Esophagus muscularis mucosa (tissue), 4 donors: ENCODE measurements at regions not wholly inside any gene's neighbourhood (a gene's known extent, or its start where the extent isn't known, plus 50 kb on each side); places are given as distances from the start of the nearest gene placed in this dataset.
A peak's percentile ranks its signal among the peaks of the same experiment; 100 is the strongest.

Experiments used
- DNase-seq: peaks from one replicate; pipeline ENCODE4 v3.0.0-alpha.2; 2017; ENCODE audit errors: extremely low spot score
- H3K27ac ChIP-seq, 4 donors: fragments of 200-600 bp; sonication (generic); replicated peaks in 1 of 4; 1 replicate in 3 of 4; 2 replicates in 1 of 4; pipeline ENCODE4 v1.5.1; 2016 to 2019; ENCODE audit warnings: mild to moderate bottlenecking in 1 of 4
- H3K27me3 ChIP-seq, 4 donors: fragments of 200-600 bp; sonication (generic); one replicate each; pipeline versions ENCODE4 v1.5.1 to v1.6.0; 2016 to 2019
- H3K36me3 ChIP-seq, 4 donors: fragments of 200-600 bp; sonication (generic); one replicate each; pipeline ENCODE4 v1.5.1; 2016 to 2019
- H3K4me1 ChIP-seq, 4 donors: fragments of 200-600 bp; sonication (generic); one replicate each; pipeline ENCODE4 v1.5.1; 2016 to 2019
- H3K4me3 ChIP-seq, 4 donors: fragments of 200-600 bp; sonication (generic); 1 replicate in 2 of 4; 2 replicates in 2 of 4; pipeline ENCODE4 v1.5.1; 2016 to 2019; ENCODE audit warnings: mild to moderate bottlenecking in 4 of 4, moderate library complexity in 1 of 4
- H3K9me3 ChIP-seq, 4 donors: fragments of 200-600 bp; sonication (generic); 1 replicate in 3 of 4; 2 replicates in 1 of 4; pipeline ENCODE4 v1.5.1; 2016 to 2019
- CTCF ChIP-seq, 3 experiments: fragments of 200-600 bp in 2 of 3; fragments of 450-650 bp in 1 of 3; sonication (generic) in 2 of 3; IDR thresholded peaks; one replicate each; pipeline ENCODE4 v1.5.1; 2017 to 2019; ENCODE audit warnings: antibody characterized with exemption in 3 of 3, mild to moderate bottlenecking in 2 of 3, moderate library complexity in 1 of 3
- EP300 ChIP-seq: sonication (generic); formaldehyde crosslinking; IDR thresholded peaks from one replicate; pipeline ENCODE4 v1.6.1; 2017; ENCODE audit warnings: antibody characterized with exemption
- POLR2A ChIP-seq: fragments of 450-650 bp; IDR thresholded peaks from one replicate; pipeline ENCODE4 v1.6.1; 2017; ENCODE audit warnings: antibody characterized with exemption, moderate library complexity, mild to moderate bottlenecking, low read depth
- POLR2AphosphoS5 ChIP-seq, 2 donors: sonication (generic); formaldehyde crosslinking; IDR thresholded peaks; one replicate each; pipeline ENCODE4 v1.6.1; 2017; ENCODE audit warnings: antibody characterized with exemption in 2 of 2
- WGBS: methylation state at CpG from one replicate; pipeline ENCODE4 v1.1.5; 2018; 5-methylcytosine and 5-hydroxymethylcytosine counted together
- intact Hi-C: fragments of 100-400 bp; cut with DNase I; formaldehyde crosslinking; loops from one replicate; pipeline ENCODE4 v1.15.1; 2023

GRCh38 chr14:95034788-95035187 lies 122.5 kb downstream of the DICER1 start:
- Histone ChIP-seq H3K4me3 (no peak overlapping the region), H3K4me1 (no peaks in the 10 kb centered on the region), H3K27ac (no peak overlapping the region), H3K9me3 (peaks cover 0 to 21% (median 8%) of the 10 kb centered on the region in 4 donors), H3K36me3 (no peaks in the 10 kb centered on the region), H3K27me3 (no peaks in the 10 kb centered on the region)
- peak; percentile 66 for DNase-seq
- TF ChIP-seq EP300 (no peak), POLR2AphosphoS5 (IDR thresholded peaks at IDR 0.05) (no peak), POLR2A (no peak), CTCF (IDR thresholded peaks at IDR 0.05) (no peak)
- 72% methylated on average over 3 of the region's 5 CpGs for WGBS
- intact Hi-C loops, result no loop called here

DNA sequence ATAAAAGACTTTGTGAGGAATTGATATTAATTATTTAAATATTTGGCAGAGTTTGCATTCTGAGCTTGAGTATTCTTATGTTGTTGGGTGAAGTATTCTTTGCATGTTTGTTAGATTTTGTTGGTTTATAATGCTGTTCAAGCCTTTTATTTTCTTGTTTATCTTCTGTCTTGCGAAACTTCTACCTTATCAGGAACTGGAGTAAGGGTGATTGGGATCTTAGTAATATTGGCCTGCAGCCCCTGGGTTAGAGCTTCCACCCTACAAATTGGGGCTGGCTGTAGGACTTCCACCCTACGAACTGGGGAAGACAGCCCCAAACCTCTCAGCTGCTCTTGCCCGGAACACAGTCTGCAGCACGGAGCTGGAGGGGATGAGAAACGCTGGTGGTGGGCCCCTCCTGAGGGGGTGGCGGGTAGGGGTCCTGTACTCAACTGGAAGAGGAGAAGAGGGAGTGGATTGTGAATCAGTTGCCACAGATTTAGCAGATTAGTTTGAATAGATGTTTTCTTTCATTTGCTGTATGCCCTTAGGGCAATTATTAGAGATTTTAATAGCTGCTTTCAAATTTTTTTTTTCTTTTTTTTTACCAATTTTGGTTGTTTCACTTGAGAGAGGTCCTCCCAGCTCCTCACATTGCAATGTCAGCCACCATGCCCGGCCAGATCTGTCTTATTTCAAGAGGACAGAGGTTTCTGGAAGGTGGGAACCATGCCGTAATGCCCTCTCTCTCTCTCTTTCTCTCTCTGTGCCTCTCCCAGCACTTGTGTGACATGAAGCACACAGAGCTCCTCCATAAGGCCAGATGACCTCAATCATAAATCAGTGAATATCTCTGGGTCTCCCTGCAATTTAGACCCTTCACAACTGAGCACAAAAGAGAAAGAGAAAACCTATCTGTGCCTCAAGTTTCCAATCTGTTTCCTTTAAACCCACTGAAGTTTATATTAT lies 123.4 kb downstream of the DICER1 start:
- TF ChIP-seq EP300, result no peak
- no peak for TF ChIP-seq CTCF (IDR thresholded peaks at IDR 0.05)
- no peak for TF ChIP-seq POLR2A
- no peak for TF ChIP-seq POLR2AphosphoS5 (IDR thresholded peaks at IDR 0.05)
- intact Hi-C loops, result no loop called here
- peak; percentile 57 for DNase-seq
- Histone ChIP-seq H3K36me3 (no peaks in the 10 kb centered on the region), H3K27me3 (no peaks in the 10 kb centered on the region), H3K4me3 (no peak overlapping the region), H3K9me3 (peaks cover 0 to 21% (median 8%) of the 10 kb centered on the region in 4 donors), H3K27ac (no peak overlapping the region), H3K4me1 (no peaks in the 10 kb centered on the region)
- WGBS, result 80% methylated on average over 8 of the region's 8 CpGs

- Histone ChIP-seq H3K4me3 (no peak overlapping the region), H3K4me1 (no peaks in the 10 kb centered on the region), H3K36me3 (no peaks in the 10 kb centered on the region), H3K27me3 (no peaks in the 10 kb centered on the region), H3K27ac (no peak overlapping the region), H3K9me3 (peaks cover 0 to 21% (median 8%) of the 10 kb centered on the region in 4 donors)
- intact Hi-C loops, result no loop called here
- DNase-seq, result no peak
- 77% methylated on average over 4 of the region's 4 CpGs for WGBS
- no peak for TF ChIP-seq POLR2AphosphoS5 (IDR thresholded peaks at IDR 0.05)
- no peak for TF ChIP-seq CTCF (IDR thresholded peaks at IDR 0.05)
- no peak for TF ChIP-seq POLR2A
- no peak for TF ChIP-seq EP300
Measured at GRCh38 chr14:95033031-95033430, 124.3 kb downstream of the DICER1 start.

DNA sequence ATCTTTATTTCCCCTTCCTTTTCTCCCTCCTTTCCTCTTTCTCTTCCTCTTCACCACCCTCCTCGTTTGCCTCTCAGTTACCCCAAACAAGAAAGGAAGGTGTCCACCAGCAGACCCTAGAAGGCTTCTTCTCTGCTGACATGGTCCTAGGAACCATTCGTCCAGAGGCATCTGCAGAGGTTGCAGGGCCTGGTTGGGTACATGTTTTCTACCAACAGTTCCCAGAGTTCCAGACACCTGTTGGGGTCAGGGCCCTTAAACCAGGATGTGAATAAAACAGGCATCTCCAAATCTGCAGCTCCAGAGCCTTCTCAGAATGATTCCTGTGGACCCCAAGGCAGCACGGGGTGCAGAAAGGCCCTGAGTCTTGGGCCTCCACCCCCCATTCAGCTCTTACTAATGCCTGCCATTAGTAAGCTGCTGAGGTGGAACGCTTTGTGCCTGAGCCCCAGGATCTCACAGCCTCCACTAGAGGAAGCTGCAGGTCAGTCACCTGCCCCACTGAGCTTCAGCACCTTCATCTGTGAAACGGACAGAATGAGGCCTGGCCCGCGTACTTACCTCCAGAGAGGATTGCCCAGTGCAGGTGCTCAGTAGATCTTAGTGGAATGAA lies 130.4 kb downstream of the DICER1 start:
- TF ChIP-seq CTCF (IDR thresholded peaks at IDR 0.05), result no peak
- no peak for TF ChIP-seq POLR2A
- TF ChIP-seq POLR2AphosphoS5 (IDR thresholded peaks at IDR 0.05), result no peak
- TF ChIP-seq EP300, result no peak
- Histone ChIP-seq H3K9me3 (peaks cover 0 to 8% (median 4%) of the 10 kb centered on the region in 4 donors), H3K4me3 (no peak overlapping the region), H3K36me3 (no peaks in the 10 kb centered on the region), H3K4me1 (no peaks in the 10 kb centered on the region), H3K27me3 (no peaks in the 10 kb centered on the region), H3K27ac (no peak overlapping the region)
- peak; percentile 62 for DNase-seq
- WGBS, result 88% methylated on average over 6 of the region's 7 CpGs
- intact Hi-C loops, result no loop called here
